Neural crest cell (in vitro differentiated cells): ENCODE measurements at regions not wholly inside any gene's neighbourhood (a gene's known extent, or its start where the extent isn't known, plus 50 kb on each side); places are given as distances from the start of the nearest gene placed in this dataset.

Experiments
- DNase-seq: peaks from one replicate; pipeline ENCODE4 v3.0.0; 2021; ENCODE audit warnings: low read depth, mixed read lengths, low spot score
- H3K27ac Mint-ChIP-seq: one replicate; pipeline ENCODE4 v1.8.0; 2021; ENCODE audit warnings: mild to moderate bottlenecking, mixed read lengths; ENCODE audit not compliant: unreplicated experiment
- H3K27me3 Mint-ChIP-seq: 2 replicates; pipeline ENCODE4 v1.8.0; 2021; ENCODE audit warnings: low read depth, mild to moderate bottlenecking, mixed read lengths
- H3K36me3 Mint-ChIP-seq: 2 replicates; pipeline ENCODE4 v1.8.0; 2021; ENCODE audit warnings: low read depth, mild to moderate bottlenecking, mixed read lengths
- H3K4me1 Mint-ChIP-seq: 2 replicates; pipeline ENCODE4 v1.8.0; 2021; ENCODE audit warnings: mixed read lengths
- H3K4me3 Mint-ChIP-seq: one replicate; pipeline ENCODE4 v1.8.0; 2021; ENCODE audit warnings: mild to moderate bottlenecking, mixed read lengths
- H3K9me3 Mint-ChIP-seq: 2 replicates; pipeline ENCODE4 v1.8.0; 2021; ENCODE audit warnings: mixed read lengths
- CTCF ChIP-seq: fragments of 200-600 bp; sonication (generic); conservative IDR thresholded peaks from 2 replicates; pipeline ENCODE4 v1.5.0; 2021; ENCODE audit warnings: antibody characterized with exemption, mild to moderate bottlenecking

- Mint-ChIP-seq H3K9me3 (no peaks in the 10 kb centered on the region), H3K4me3 (no peak overlapping the region), H3K36me3 (no peaks in the 10 kb centered on the region), H3K27ac (no peak overlapping the region), H3K4me1 (no peaks in the 10 kb centered on the region), H3K27me3 (no peaks in the 10 kb centered on the region)
- DNase-seq = no peak
- TF ChIP-seq CTCF = no peak
Observed at GRCh38 chr3:111307676-111308075, 234.3 kb upstream of the CD96 start.

- no peak for TF ChIP-seq CTCF
- Mint-ChIP-seq H3K27me3 (no peaks in the 10 kb centered on the region), H3K36me3 (no peaks in the 10 kb centered on the region), H3K27ac (no peak overlapping the region), H3K4me1 (no peaks in the 10 kb centered on the region), H3K4me3 (no peak overlapping the region), H3K9me3 (no peaks in the 10 kb centered on the region)
- DNase-seq = no peak
Observed at GRCh38 chr3:111311126-111311525, 230.9 kb upstream of the CD96 start.

GRCh38 chr3:111311709-111312235, 230.2 kb upstream of the CD96 start:
- no peaks in the 10 kb centered on the region for H3K27me3 Mint-ChIP-seq
- no peaks in the 10 kb centered on the region for H3K36me3 Mint-ChIP-seq
- DNase-seq = no peak
- H3K4me3 Mint-ChIP-seq = no peak overlapping the region
- H3K4me1 Mint-ChIP-seq = no peaks in the 10 kb centered on the region
- H3K27ac Mint-ChIP-seq = no peak overlapping the region
- H3K9me3 Mint-ChIP-seq = no peaks in the 10 kb centered on the region
- TF ChIP-seq CTCF = no peak

- no peak for DNase-seq
- Mint-ChIP-seq H3K4me1 (no peaks in the 10 kb centered on the region), H3K27ac (no peak overlapping the region), H3K27me3 (no peaks in the 10 kb centered on the region), H3K36me3 (no peaks in the 10 kb centered on the region), H3K9me3 (peaks cover 5% of the 10 kb centered on the region), H3K4me3 (no peak overlapping the region)
- TF ChIP-seq CTCF = no peak
Observed at GRCh38 chr3:111314181-111314873, 227.7 kb upstream of the CD96 start.

GRCh38 chr3:111314898-111315297, 227.1 kb upstream of the CD96 start:
- no peak for TF ChIP-seq CTCF
- H3K36me3 Mint-ChIP-seq = no peaks in the 10 kb centered on the region
- H3K27me3 Mint-ChIP-seq = no peaks in the 10 kb centered on the region
- H3K4me3 Mint-ChIP-seq = no peak overlapping the region
- no peak overlapping the region for H3K27ac Mint-ChIP-seq
- DNase-seq = no peak
- H3K9me3 Mint-ChIP-seq = peaks cover 6% of the 10 kb centered on the region
- no peaks in the 10 kb centered on the region for H3K4me1 Mint-ChIP-seq
